H1 (cell line): ENCODE measurements at regions not wholly inside any gene's neighbourhood (a gene's known extent, or its start where the extent isn't known, plus 50 kb on each side); places are given as distances from the start of the nearest gene placed in this dataset.

Experiments used
- CTCF ChIA-PET: fragments of 300-600 bp; sonication (Branson Sonifier 250); formaldehyde crosslinking; loops from one replicate; lab custom pipeline; 2021; ENCODE audit not compliant: partially characterized antibody; lab: Charles Lee
- POLR2A ChIA-PET: fragments of 300-600 bp; sonication (Branson Sonifier 250); formaldehyde crosslinking; loops from one replicate; lab custom pipeline; 2021; ENCODE audit warnings: inconsistent platforms; ENCODE audit not compliant: partially characterized antibody; lab: Charles Lee
- DNase-seq, 2 experiments: peaks; one replicate each; pipeline versions ENCODE4 v3.0.0 to v3.0.0-alpha.2; 2010 to 2022; ENCODE audit warnings: low spot score in 2 of 2, low read depth in 1 of 2, mixed read lengths in 1 of 2
- FAIRE-seq: peaks from 2 replicates; lab custom pipeline; 2011; peaks lifted over from hg19 to GRCh38; lab: Jason Lieb, UNC
- H2AFZ ChIP-seq: 2 replicates; pipeline ENCODE4 v1.8.1; 2012; ENCODE audit warnings: low read length, inconsistent platforms
- H2AK5ac ChIP-seq: 2 replicates; pipeline ENCODE4 v1.6.1; 2013; ENCODE audit warnings: low read depth, low read length
- H2BK120ac ChIP-seq: replicated peaks from 2 replicates; pipeline ENCODE3; 2013; ENCODE audit warnings: low read depth, low read length, inconsistent platforms
- H2BK12ac ChIP-seq: 2 replicates; pipeline ENCODE4 v1.6.1; 2013; ENCODE audit warnings: low read depth, low read length
- H2BK15ac ChIP-seq: 2 replicates; pipeline ENCODE4 v1.6.1; 2013; ENCODE audit warnings: low read length
- H2BK20ac ChIP-seq: 2 replicates; pipeline ENCODE4 v1.6.1; 2013; ENCODE audit warnings: low read length
- H2BK5ac ChIP-seq: 2 replicates; pipeline ENCODE4 v1.6.1; 2013; ENCODE audit warnings: low read depth, low read length
- H3K14ac ChIP-seq: 2 replicates; pipeline ENCODE4 v1.6.1; 2013; ENCODE audit warnings: inconsistent platforms; ENCODE audit not compliant: insufficient read length
- H3K18ac ChIP-seq: 2 replicates; pipeline ENCODE4 v1.6.1; 2013; ENCODE audit warnings: low read length; ENCODE audit errors: extremely low read depth
- H3K23ac ChIP-seq: 2 replicates; pipeline ENCODE4 v1.6.1; 2013; ENCODE audit warnings: inconsistent platforms; ENCODE audit not compliant: insufficient read length
- H3K23me2 ChIP-seq: 2 replicates; pipeline ENCODE4 v1.6.1; 2013; ENCODE audit warnings: low read depth, low read length
- H3K27ac ChIP-seq: 2 replicates; pipeline ENCODE4 v1.6.1; 2011; ENCODE audit warnings: low read depth, low read length, inconsistent platforms
- H3K27me3 ChIP-seq, 4 experiments: replicated peaks in 1 of 4; 1 replicate in 1 of 4; 2 replicates in 3 of 4; pipeline versions ENCODE4 v1.6.1 to v1.8.1; 2011 to 2013; ENCODE audit warnings: low read length in 3 of 4, mild to moderate bottlenecking in 3 of 4, inconsistent platforms in 2 of 4, mixed read lengths in 2 of 4, moderate library complexity in 1 of 4; ENCODE audit not compliant: control insufficient read depth in 3 of 4, insufficient read depth in 3 of 4; ENCODE audit errors: extremely low read depth in 1 of 4
- H3K36me3 ChIP-seq, 4 experiments: 2 replicates each; pipeline versions ENCODE4 v1.6.1 to v1.8.1; 2011 to 2013; ENCODE audit warnings: mild to moderate bottlenecking in 4 of 4, low read length in 3 of 4, moderate library complexity in 2 of 4, control low read depth in 1 of 4, inconsistent platforms in 1 of 4; ENCODE audit not compliant: insufficient read depth in 4 of 4, control insufficient read depth in 2 of 4
- H3K4ac ChIP-seq: replicated peaks from 2 replicates; pipeline ENCODE3; 2013; ENCODE audit warnings: low read length, low read depth, mixed read lengths, inconsistent platforms; ENCODE audit not compliant: insufficient read length
- H3K4me1 ChIP-seq, 4 experiments: replicated peaks in 1 of 4; 1 replicate in 1 of 4; 2 replicates in 3 of 4; pipeline versions ENCODE4 v1.6.1 to v1.8.1; 2011 to 2013; ENCODE audit warnings: low read length in 3 of 4, inconsistent platforms in 2 of 4, mixed read lengths in 1 of 4; ENCODE audit not compliant: insufficient read depth in 4 of 4, control insufficient read depth in 3 of 4
- H3K4me2 ChIP-seq, 2 experiments: 2 replicates each; pipeline versions ENCODE4 v1.6.1 to v1.8.1; 2011 to 2013; ENCODE audit warnings: low read depth in 2 of 2, low read length in 2 of 2, control low read depth in 1 of 2, inconsistent platforms in 1 of 2, mild to moderate bottlenecking in 1 of 2; ENCODE audit not compliant: insufficient read depth in 1 of 2
- H3K4me3 ChIP-seq, 4 experiments: fragments of 200-600, 300-600 bp in 1 of 4; sonication (generic), shearing (Covaris generic), sonication (Bioruptor Twin) in 1 of 4; 2 replicates each; pipeline versions ENCODE4 v1.5.1 to v1.8.1; 2011 to 2016; ENCODE audit warnings: low read length in 4 of 4, low read depth in 3 of 4, control low read depth in 2 of 4, inconsistent platforms in 2 of 4, mild to moderate bottlenecking in 2 of 4, mixed read lengths in 1 of 4, moderate library complexity in 1 of 4; ENCODE audit not compliant: insufficient read depth in 2 of 4; ENCODE audit errors: extremely low read depth in 1 of 4
- H3K56ac ChIP-seq: replicated peaks from 2 replicates; pipeline ENCODE3; 2013; ENCODE audit warnings: low read depth, mild to moderate bottlenecking, mixed read lengths, low read length, inconsistent platforms; ENCODE audit not compliant: insufficient read length
- H3K79me1 ChIP-seq: 2 replicates; pipeline ENCODE4 v1.6.1; 2013; ENCODE audit warnings: low read depth, low read length, control low read depth
- H3K79me2 ChIP-seq, 2 experiments: 2 replicates each; pipeline versions ENCODE4 v1.6.1 to v1.8.1; 2012 to 2013; ENCODE audit warnings: low read length in 2 of 2, mild to moderate bottlenecking in 2 of 2, inconsistent platforms in 1 of 2; ENCODE audit not compliant: insufficient read depth in 2 of 2, control insufficient read depth in 1 of 2
- H3K9ac ChIP-seq, 4 experiments: replicated peaks in 1 of 4; 1 replicate in 1 of 4; 2 replicates in 3 of 4; pipeline versions ENCODE4 v1.6.1 to v1.8.1; 2011 to 2013; ENCODE audit warnings: low read depth in 3 of 4, low read length in 3 of 4, control low read depth in 2 of 4, mild to moderate bottlenecking in 2 of 4, moderate library complexity in 2 of 4, inconsistent platforms in 1 of 4; ENCODE audit errors: extremely low read depth in 1 of 4
- H3K9me3 ChIP-seq, 2 experiments: 2 replicates each; pipeline versions ENCODE4 v1.6.1 to v1.8.1; 2012 to 2013; ENCODE audit warnings: mild to moderate bottlenecking in 2 of 2, moderate library complexity in 2 of 2, control low read depth in 1 of 2, inconsistent platforms in 1 of 2, low read depth in 1 of 2, low read length in 1 of 2, mixed read lengths in 1 of 2; ENCODE audit not compliant: insufficient read depth in 2 of 2
- H4K20me1 ChIP-seq, 2 experiments: replicated peaks in 1 of 2; 2 replicates each; pipeline versions ENCODE3 to v1.8.1; 2011 to 2013; ENCODE audit warnings: inconsistent platforms in 2 of 2, low read length in 2 of 2, mild to moderate bottlenecking in 1 of 2; ENCODE audit not compliant: insufficient read depth in 2 of 2, control insufficient read depth in 1 of 2
- H4K5ac ChIP-seq: 2 replicates; pipeline ENCODE4 v1.6.1; 2013; ENCODE audit warnings: low read length, low read depth, mixed read lengths, inconsistent platforms; ENCODE audit not compliant: insufficient read length
- H4K8ac ChIP-seq: 2 replicates; pipeline ENCODE4 v1.8.0; 2013; ENCODE audit warnings: mild to moderate bottlenecking, moderate library complexity, low read length, inconsistent platforms; ENCODE audit not compliant: insufficient read depth; ENCODE audit errors: extremely low read depth
- H4K91ac ChIP-seq: replicated peaks from 2 replicates; pipeline ENCODE3; 2013; ENCODE audit warnings: low read length, mixed read lengths, inconsistent platforms; ENCODE audit not compliant: insufficient read length
- BCL11A ChIP-seq, 2 experiments: IDR thresholded peaks; one replicate each; pipeline ENCODE4 v1.6.1; 2011; ENCODE audit warnings: low read depth in 2 of 2, low read length in 2 of 2, mild to moderate bottlenecking in 2 of 2
- CBX5 ChIP-seq: fragments of 300-800, 300-1000 bp; sonication (generic); IDR thresholded peaks from 2 replicates; pipeline ENCODE4 v1.7.1; 2016; ENCODE audit warnings: antibody characterized with exemption, low read length, low read depth
- CEBPB ChIP-seq: IDR thresholded peaks from 2 replicates; pipeline ENCODE4 v1.6.1; 2012; ENCODE audit warnings: low read depth, low read length
- CREB1 ChIP-seq: IDR thresholded peaks from 2 replicates; pipeline ENCODE4 v1.6.1; 2012; ENCODE audit warnings: inconsistent platforms
- CTBP2 ChIP-seq: IDR thresholded peaks from 2 replicates; pipeline ENCODE4 v1.7.0; 2011; ENCODE audit warnings: borderline replicate concordance, mild to moderate bottlenecking, moderate library complexity, mixed read lengths, low read length; ENCODE audit not compliant: insufficient read depth, insufficient read length
- EZH2 ChIP-seq: fragments of 200-600 bp; sonication (generic); IDR thresholded peaks from 2 replicates; pipeline ENCODE4 v1.7.1; 2012; ENCODE audit warnings: low read depth, mild to moderate bottlenecking, moderate library complexity, low read length, inconsistent platforms; ENCODE audit not compliant: severe bottlenecking
- HDAC2 ChIP-seq, 2 experiments: fragments of 300-600 bp in 1 of 2; sonication (generic) in 1 of 2; IDR thresholded peaks; 2 replicates each; pipeline ENCODE4 v1.6.1; 2011 to 2012; ENCODE audit warnings: low read depth in 2 of 2, low read length in 2 of 2, mild to moderate bottlenecking in 2 of 2, moderate library complexity in 2 of 2, borderline replicate concordance in 1 of 2, inconsistent platforms in 1 of 2
- HDAC6 ChIP-seq: IDR thresholded peaks from one replicate; pipeline ENCODE4 v1.7.1; 2012; ENCODE audit warnings: low read depth, mild to moderate bottlenecking, inconsistent platforms, low read length, moderate library complexity
- JUN ChIP-seq: IDR thresholded peaks from 2 replicates; pipeline ENCODE4 v1.6.1; 2011; ENCODE audit warnings: low read depth, mild to moderate bottlenecking, improper control_type of control experiment, low read length
- POLR2A ChIP-seq, 2 experiments: IDR thresholded peaks; 1 replicate in 1 of 2; 2 replicates in 1 of 2; pipeline ENCODE4 v1.6.1; 2011; ENCODE audit warnings: low read depth in 2 of 2, low read length in 2 of 2, mild to moderate bottlenecking in 2 of 2; ENCODE audit errors: control extremely low read depth in 1 of 2
- POLR2AphosphoS5 ChIP-seq: IDR thresholded peaks from 2 replicates; pipeline ENCODE4 v1.6.1; 2011; ENCODE audit warnings: low read depth, low read length
- RBBP5 ChIP-seq: IDR thresholded peaks from 2 replicates; pipeline ENCODE4 v1.7.1; 2012; ENCODE audit warnings: low read depth, mild to moderate bottlenecking, inconsistent platforms, low read length, moderate library complexity, borderline replicate concordance
- RFX5 ChIP-seq: IDR thresholded peaks from 2 replicates; pipeline ENCODE4 v1.6.1; 2011; ENCODE audit warnings: low read depth, low read length, improper control_type of control experiment, borderline replicate concordance
- SP1 ChIP-seq: IDR thresholded peaks from 2 replicates; pipeline ENCODE4 v1.6.1; 2011; ENCODE audit warnings: low read depth, low read length
- SRF ChIP-seq: IDR thresholded peaks from 2 replicates; pipeline ENCODE4 v1.6.1; 2011; ENCODE audit warnings: mild to moderate bottlenecking, low read depth, low read length, moderate library complexity
- TF ChIP-seq, protein P1 (sequence below): IDR thresholded peaks from 2 replicates; pipeline ENCODE4 v1.6.1; 2011; ENCODE audit warnings: low read length, improper control_type of control experiment

DNA sequence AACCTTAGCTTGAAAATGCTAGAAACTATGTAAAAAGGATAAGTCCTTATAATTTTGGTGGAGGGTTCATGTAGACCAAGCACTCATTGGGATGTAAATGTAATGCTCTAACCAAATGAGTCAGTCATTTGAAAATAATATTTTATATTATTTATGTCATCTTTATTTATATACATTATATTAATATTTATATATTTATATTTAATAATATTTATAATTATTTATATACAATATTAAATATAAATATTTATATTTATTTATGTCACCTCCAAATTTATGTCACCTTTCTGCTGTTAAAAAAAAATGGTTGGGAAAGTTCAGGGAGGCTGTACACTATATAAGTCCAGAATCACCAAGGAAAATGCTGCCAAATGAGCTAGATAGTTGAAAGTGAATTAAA is 254.3 kb downstream of the FIGN start:
- H3K9ac ChIP-seq = no peak overlapping the region
- H3K79me2 ChIP-seq = no peaks in the 10 kb centered on the region
- no peaks in the 10 kb centered on the region for H3K9me3 ChIP-seq
- no peak overlapping the region for H2BK5ac ChIP-seq
- DNase-seq (no peak), FAIRE-seq (no peak)
- no peak overlapping the region for H2BK120ac ChIP-seq
- H3K36me3 ChIP-seq = no peaks in the 10 kb centered on the region
- no peak overlapping the region for H3K14ac ChIP-seq
- H3K4me1 ChIP-seq = no peaks in the 10 kb centered on the region
- H3K18ac ChIP-seq = no peak overlapping the region
- no peaks in the 10 kb centered on the region for H4K20me1 ChIP-seq
- H3K27me3 ChIP-seq = no peaks in the 10 kb centered on the region
- H2BK12ac ChIP-seq = no peak overlapping the region
- H3K23me2 ChIP-seq = no peaks in the 10 kb centered on the region
- H2BK20ac ChIP-seq = no peak overlapping the region
- H3K4ac ChIP-seq = no peak overlapping the region
- H3K27ac ChIP-seq = no peak overlapping the region
- no peak overlapping the region for H3K4me3 ChIP-seq
- no peak overlapping the region for H3K4me2 ChIP-seq
- H2BK15ac ChIP-seq = no peak overlapping the region
- ChIA-PET CTCF (interaction anchor here (0.6 to 2.2 kb wide), 3 partner anchors 10 to 464 kb away, joined by 3 to 9 read pairs (median 4); no protein-coding TSS in a partner anchor), POLR2A (interaction anchor here (0.8 kb wide), 1 partner anchor 8 kb away, joined by 3 read pairs; no protein-coding TSS in a partner anchor)
- no peak overlapping the region for H2AK5ac ChIP-seq
- H4K5ac ChIP-seq = no peak overlapping the region
- no peak overlapping the region for H4K8ac ChIP-seq
- no peaks in the 10 kb centered on the region for H3K79me1 ChIP-seq
- H3K23ac ChIP-seq = no peak overlapping the region
- no peak overlapping the region for H2AFZ ChIP-seq
- no peak overlapping the region for H4K91ac ChIP-seq
- no peak overlapping the region for H3K56ac ChIP-seq
- TF ChIP-seq SRF (no peak), SP1 (no peak), HDAC2 (IDR thresholded peaks at IDR 0.05; ENCODE audit: borderline replicate concordance in 1 of 2, low read depth in 2 of 2, low read length in 2 of 2) (no peak), BCL11A (IDR thresholded peaks at IDR 0.05; ENCODE audit: low read depth in 2 of 2, low read length in 2 of 2) (no peak), RFX5 (no peak), RBBP5 (no peak), CREB1 (no peak), POLR2A (IDR thresholded peaks at IDR 0.05; ENCODE audit: control extremely low read depth in 1 of 2, low read depth in 2 of 2, low read length in 2 of 2) (no peak), HDAC6 (no peak), CTBP2 (no peak), POLR2AphosphoS5 (no peak), CBX5 (no peak), JUN (no peak), CEBPB (no peak), EZH2 (no peak)
- TF ChIP-seq, protein P1, sequence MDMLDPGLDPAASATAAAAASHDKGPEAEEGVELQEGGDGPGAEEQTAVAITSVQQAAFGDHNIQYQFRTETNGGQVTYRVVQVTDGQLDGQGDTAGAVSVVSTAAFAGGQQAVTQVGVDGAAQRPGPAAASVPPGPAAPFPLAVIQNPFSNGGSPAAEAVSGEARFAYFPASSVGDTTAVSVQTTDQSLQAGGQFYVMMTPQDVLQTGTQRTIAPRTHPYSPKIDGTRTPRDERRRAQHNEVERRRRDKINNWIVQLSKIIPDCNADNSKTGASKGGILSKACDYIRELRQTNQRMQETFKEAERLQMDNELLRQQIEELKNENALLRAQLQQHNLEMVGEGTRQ = no peak
